Activated CD4-positive, alpha-beta T cell treated with anti-CD3 and anti-CD28 coated beads, Interleukin-2, amount 10 ng/mL, durations not matched to agents 24 days and 14 days (primary cell): ENCODE measurements at regions not wholly inside any gene's neighbourhood (a gene's known extent, or its start where the extent isn't known, plus 50 kb on each side); places are given as distances from the start of the nearest gene placed in this dataset.
"Not testable (repeated sequence)": the region's sequence is repeated elsewhere in the genome, so short reads cannot be mapped to it uniquely, and the experiment has no call there.

Experiments
- DNase-seq: peaks from one replicate; pipeline ENCODE4 v3.0.0; 2022
- H3K27ac Mint-ChIP-seq: one replicate; pipeline ENCODE4 v1.8.0; 2022; ENCODE audit warnings: mild to moderate bottlenecking, mixed read lengths
- H3K27me3 Mint-ChIP-seq: one replicate; pipeline ENCODE4 v1.8.0; 2022; ENCODE audit warnings: mixed read lengths
- H3K36me3 Mint-ChIP-seq: one replicate; pipeline ENCODE4 v1.8.0; 2022; ENCODE audit warnings: low read depth, mild to moderate bottlenecking, mixed read lengths
- H3K4me1 Mint-ChIP-seq: one replicate; pipeline ENCODE4 v1.8.0; 2021; ENCODE audit warnings: mixed read lengths
- H3K4me3 Mint-ChIP-seq: one replicate; pipeline ENCODE4 v1.8.0; 2022; ENCODE audit warnings: mild to moderate bottlenecking, moderate library complexity, mixed read lengths
- H3K9me3 Mint-ChIP-seq: one replicate; pipeline ENCODE4 v1.8.0; 2021; ENCODE audit warnings: mixed read lengths
- intact Hi-C: fragments of 100-400 bp; cut with micrococcal nuclease; formaldehyde crosslinking; loops from one replicate; pipeline ENCODE4 v1.15.1; 2023

- H3K4me3 Mint-ChIP-seq: peak overlapping the region; percentile 66
These were observed 112.8 kb upstream of the PELI2 start for GRCh38 chr14:56005191-56006053.

GRCh38 chr14:56007491-56007890, 110.7 kb upstream of the PELI2 start:
- Mint-ChIP-seq H3K4me1 (peaks cover 25% of the 10 kb centered on the region), H3K27me3 (peaks cover 37% of the 10 kb centered on the region), H3K9me3 (peaks cover 14% of the 10 kb centered on the region)
- H3K27ac Mint-ChIP-seq, H3K4me3 Mint-ChIP-seq, H3K36me3 Mint-ChIP-seq, intact Hi-C loops, DNase-seq: not testable (repeated sequence)

More at GRCh38 chr14:56005191-56006053, 112.8 kb upstream of the PELI2 start:
- DNase-seq: no peak
- Mint-ChIP-seq H3K9me3 (peaks cover 14% of the 10 kb centered on the region), H3K27ac (no peak overlapping the region), H3K4me1 (peaks cover 26% of the 10 kb centered on the region), H3K27me3 (peaks cover 43% of the 10 kb centered on the region), H3K36me3 (no peaks in the 10 kb centered on the region)
- intact Hi-C loops: loop anchor here (2.0 kb wide), 1 partner anchor 113 kb away; the partner anchor contains the start of gene PELI2

DNA sequence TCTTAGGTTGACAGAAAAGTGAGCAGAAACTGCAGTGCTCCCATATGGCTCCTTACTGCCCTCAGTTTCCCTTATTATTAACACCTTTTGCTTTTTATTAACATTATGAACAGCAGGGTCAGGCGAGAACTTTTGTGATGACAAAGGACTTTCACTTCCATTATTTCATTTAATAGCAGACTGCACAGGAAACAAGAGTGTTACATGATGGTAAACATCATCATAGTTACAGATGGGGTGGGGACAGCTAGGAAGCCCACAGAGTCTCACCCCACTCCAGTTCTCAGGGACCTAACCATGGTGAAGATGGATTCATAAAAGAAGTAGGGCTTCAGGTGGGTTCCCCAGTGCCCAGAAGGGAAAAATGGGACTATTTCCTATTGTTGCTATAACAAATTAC, 110.1 kb upstream of the PELI2 start:
- Mint-ChIP-seq H3K36me3 (no peaks in the 10 kb centered on the region), H3K27me3 (peaks cover 41% of the 10 kb centered on the region), H3K27ac (no peak overlapping the region), H3K4me1 (peaks cover 18% of the 10 kb centered on the region), H3K4me3 (no peak overlapping the region), H3K9me3 (peaks cover 14% of the 10 kb centered on the region)
- no peak for DNase-seq
- intact Hi-C loops: no loop called here

- peaks cover 14% of the 10 kb centered on the region for H3K4me1 Mint-ChIP-seq
- H3K27me3 Mint-ChIP-seq: peaks cover 41% of the 10 kb centered on the region
- H3K4me3 Mint-ChIP-seq, H3K36me3 Mint-ChIP-seq, intact Hi-C loops, H3K27ac Mint-ChIP-seq, DNase-seq: not testable (repeated sequence)
- H3K9me3 Mint-ChIP-seq: peaks cover 14% of the 10 kb centered on the region
These were observed 109.5 kb upstream of the PELI2 start for GRCh38 chr14:56008661-56009060.

- Mint-ChIP-seq H3K36me3 (no peaks in the 10 kb centered on the region), H3K27me3 (peaks cover 19% of the 10 kb centered on the region), H3K4me1 (no peaks in the 10 kb centered on the region), H3K9me3 (peaks cover 6% of the 10 kb centered on the region), H3K27ac (no peak overlapping the region), H3K4me3 (no peak overlapping the region)
- DNase-seq: no peak
- intact Hi-C loops: no loop called here
These were observed 94.5 kb upstream of the PELI2 start for GRCh38 chr14:56023661-56024081.

DNA sequence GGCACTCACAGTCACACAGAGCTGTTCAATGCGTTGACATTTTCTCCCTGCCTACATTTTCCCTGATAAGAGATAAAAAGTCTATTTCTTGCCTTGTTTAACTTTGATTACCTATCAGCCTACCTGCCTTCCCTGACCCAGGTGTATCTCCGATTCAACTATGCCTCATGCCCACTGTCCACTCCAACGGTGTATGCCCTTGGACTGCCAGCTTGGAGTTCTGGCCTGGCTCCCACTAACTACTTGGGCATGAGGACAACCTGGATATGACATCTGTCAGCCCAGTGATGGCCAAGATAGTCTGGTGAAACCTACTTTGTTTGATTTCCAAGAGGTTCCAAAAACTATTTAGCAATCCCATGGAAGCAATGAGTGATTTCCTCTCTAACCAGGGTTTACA, 93.0 kb upstream of the PELI2 start:
- H3K4me3 Mint-ChIP-seq: no peak overlapping the region
- no peak for DNase-seq
- no peaks in the 10 kb centered on the region for H3K36me3 Mint-ChIP-seq
- intact Hi-C loops: no loop called here
- H3K4me1 Mint-ChIP-seq: no peaks in the 10 kb centered on the region
- H3K9me3 Mint-ChIP-seq: peaks cover 2% of the 10 kb centered on the region
- no peak overlapping the region for H3K27ac Mint-ChIP-seq
- peaks cover 30% of the 10 kb centered on the region for H3K27me3 Mint-ChIP-seq

DNA sequence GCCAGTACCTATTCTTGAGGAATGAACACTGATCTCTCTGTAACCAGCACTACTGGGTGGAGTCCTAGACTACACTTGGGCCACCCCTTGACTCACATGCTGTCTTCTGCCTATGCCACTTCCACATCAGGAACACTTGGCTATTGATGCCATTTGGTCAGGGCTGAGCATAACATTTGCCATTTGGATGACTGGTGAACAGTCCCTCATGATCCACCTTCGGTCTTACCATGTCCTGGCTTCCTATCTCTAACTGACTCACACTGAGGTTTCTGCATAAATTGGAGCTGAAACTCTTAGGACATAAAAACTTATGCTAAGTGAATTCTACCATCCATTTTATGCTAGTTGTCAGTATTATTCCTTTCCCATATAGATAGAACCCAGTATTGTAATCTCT, 91.7 kb upstream of the PELI2 start:
- no peak for DNase-seq
- no peaks in the 10 kb centered on the region for H3K4me1 Mint-ChIP-seq
- no peak overlapping the region for H3K27ac Mint-ChIP-seq
- H3K36me3 Mint-ChIP-seq: no peaks in the 10 kb centered on the region
- H3K4me3 Mint-ChIP-seq: no peak overlapping the region
- H3K9me3 Mint-ChIP-seq: no peaks in the 10 kb centered on the region
- intact Hi-C loops: no loop called here
- peaks cover 37% of the 10 kb centered on the region for H3K27me3 Mint-ChIP-seq

- Mint-ChIP-seq H3K9me3 (no peaks in the 10 kb centered on the region), H3K27me3 (peaks cover 40% of the 10 kb centered on the region), H3K4me3 (no peak overlapping the region), H3K27ac (no peak overlapping the region), H3K36me3 (no peaks in the 10 kb centered on the region), H3K4me1 (no peaks in the 10 kb centered on the region)
- intact Hi-C loops: no loop called here
- DNase-seq: no peak
These were observed 90.8 kb upstream of the PELI2 start for GRCh38 chr14:56027421-56027820.

DNA sequence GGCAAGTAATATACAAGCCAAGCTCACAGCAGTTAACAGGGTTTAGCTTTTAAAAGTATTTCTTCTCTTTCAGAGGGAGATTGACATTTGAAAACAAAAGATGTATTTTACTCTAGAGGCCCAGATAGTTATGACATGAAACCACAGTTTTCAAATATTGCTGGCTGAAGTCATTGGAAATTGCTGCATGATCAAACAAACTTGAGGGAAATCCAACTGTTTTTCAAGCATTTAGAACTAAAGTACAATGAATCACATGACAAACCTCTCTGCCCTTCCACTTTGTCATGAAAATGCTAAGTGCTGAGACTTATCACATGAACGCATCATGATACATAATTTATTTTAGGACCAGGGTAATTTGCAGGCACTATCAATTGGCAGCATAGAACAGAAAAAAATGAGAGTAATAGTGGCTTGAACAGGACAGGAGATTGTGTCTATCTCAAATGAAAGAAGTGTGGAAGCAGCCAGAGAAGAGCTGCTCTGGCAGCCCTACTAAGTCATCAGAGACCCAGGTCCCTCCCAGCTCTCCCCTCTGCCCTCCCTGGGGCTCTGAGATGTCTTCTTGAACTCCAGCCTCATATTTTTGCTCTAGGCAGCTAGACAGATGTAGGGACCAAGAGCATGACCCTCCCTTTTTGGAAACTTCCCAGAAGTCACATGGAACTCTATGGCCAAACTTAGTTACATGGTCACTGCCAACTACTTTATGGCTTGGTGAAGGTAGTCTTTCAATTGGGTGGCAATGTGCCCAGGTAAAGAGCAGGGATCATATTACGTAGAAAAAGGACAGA, 90.1 kb upstream of the PELI2 start:
- no peaks in the 10 kb centered on the region for H3K36me3 Mint-ChIP-seq
- H3K4me3 Mint-ChIP-seq: no peak overlapping the region
- peaks cover 41% of the 10 kb centered on the region for H3K27me3 Mint-ChIP-seq
- H3K27ac Mint-ChIP-seq: no peak overlapping the region
- no peaks in the 10 kb centered on the region for H3K9me3 Mint-ChIP-seq
- intact Hi-C loops: no loop called here
- H3K4me1 Mint-ChIP-seq: no peaks in the 10 kb centered on the region
- DNase-seq: no peak

- intact Hi-C loops: no loop called here
These were observed 81.9 kb upstream of the PELI2 start for GRCh38 chr14:56036353-56036752.

DNA sequence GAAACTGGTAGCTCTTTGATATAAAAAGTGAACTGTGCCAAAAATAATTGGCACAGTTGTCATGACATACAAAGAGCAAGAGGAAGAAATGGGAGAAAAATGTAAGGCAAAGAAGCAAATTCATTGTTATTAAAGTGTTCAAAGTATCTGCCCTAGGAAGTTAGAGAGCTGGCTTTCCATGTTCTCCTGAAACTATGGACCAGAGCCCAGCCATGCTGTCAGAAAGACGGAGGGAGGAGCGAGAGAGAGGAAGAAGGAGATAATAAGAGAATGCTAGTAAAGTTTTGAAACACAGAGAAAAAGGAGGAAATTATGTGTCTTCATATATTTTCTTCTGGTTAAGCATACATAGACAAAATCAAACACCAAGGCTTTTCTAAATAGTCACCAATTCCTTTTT, 78.1 kb upstream of the PELI2 start:
- Mint-ChIP-seq H3K36me3 (no peaks in the 10 kb centered on the region), H3K4me3 (no peak overlapping the region), H3K9me3 (no peaks in the 10 kb centered on the region), H3K27ac (no peak overlapping the region), H3K27me3 (peaks cover 12% of the 10 kb centered on the region), H3K4me1 (no peaks in the 10 kb centered on the region)
- intact Hi-C loops: no loop called here
- DNase-seq: no peak

More at GRCh38 chr14:56036353-56036752, 81.9 kb upstream of the PELI2 start:
- peaks cover 14% of the 10 kb centered on the region for H3K27me3 Mint-ChIP-seq
- H3K4me3 Mint-ChIP-seq: no peak overlapping the region
- H3K36me3 Mint-ChIP-seq: no peaks in the 10 kb centered on the region
- H3K4me1 Mint-ChIP-seq: no peaks in the 10 kb centered on the region
- no peaks in the 10 kb centered on the region for H3K9me3 Mint-ChIP-seq
- DNase-seq: no peak
- no peak overlapping the region for H3K27ac Mint-ChIP-seq

DNA sequence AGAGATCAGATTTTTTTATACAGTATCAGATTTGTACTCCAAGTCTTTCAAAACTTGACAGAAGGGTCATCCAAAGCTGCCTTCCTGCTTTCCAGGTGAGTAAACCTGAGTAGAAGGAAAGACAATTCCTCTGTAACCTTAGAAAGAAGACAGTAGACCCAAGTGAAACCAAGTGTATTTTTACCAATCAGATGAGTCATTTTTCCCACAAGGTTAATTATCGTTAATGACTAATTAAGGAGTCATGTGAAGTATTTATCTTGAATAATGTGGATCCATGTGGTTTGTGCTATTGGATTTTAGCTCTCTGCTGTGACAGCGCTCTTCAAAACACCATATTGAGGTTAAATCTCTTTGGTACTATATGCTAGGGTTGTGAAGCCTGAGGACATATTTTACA, 74.0 kb upstream of the PELI2 start:
- H3K27ac Mint-ChIP-seq: no peak overlapping the region
- DNase-seq: no peak
- no peaks in the 10 kb centered on the region for H3K9me3 Mint-ChIP-seq
- peaks cover 10% of the 10 kb centered on the region for H3K27me3 Mint-ChIP-seq
- H3K4me3 Mint-ChIP-seq: no peak overlapping the region
- intact Hi-C loops: no loop called here
- no peaks in the 10 kb centered on the region for H3K36me3 Mint-ChIP-seq
- no peaks in the 10 kb centered on the region for H3K4me1 Mint-ChIP-seq

DNA sequence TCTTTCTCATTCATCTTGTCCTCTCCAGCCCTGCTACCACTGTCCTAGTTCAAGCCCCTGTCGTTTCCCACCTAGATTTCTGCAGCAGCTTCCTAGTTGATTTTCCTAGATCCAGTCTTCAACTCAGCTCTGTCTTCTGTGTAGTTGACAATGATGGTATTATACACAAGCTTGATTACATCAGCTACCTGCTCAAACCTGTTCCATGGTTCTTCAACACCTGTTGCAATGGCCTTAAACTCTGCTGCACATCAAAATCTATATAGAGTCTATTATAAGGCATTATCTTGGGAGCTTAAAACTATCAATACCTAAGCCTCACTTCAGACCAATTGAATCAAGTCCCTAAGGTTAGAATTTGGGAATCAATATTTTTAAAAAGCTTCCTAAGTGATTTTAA, 71.7 kb upstream of the PELI2 start:
- Mint-ChIP-seq H3K27me3 (peaks cover 10% of the 10 kb centered on the region), H3K36me3 (no peaks in the 10 kb centered on the region), H3K27ac (no peak overlapping the region), H3K4me1 (no peaks in the 10 kb centered on the region), H3K9me3 (no peaks in the 10 kb centered on the region), H3K4me3 (no peak overlapping the region)
- intact Hi-C loops: no loop called here
- DNase-seq: no peak

DNA sequence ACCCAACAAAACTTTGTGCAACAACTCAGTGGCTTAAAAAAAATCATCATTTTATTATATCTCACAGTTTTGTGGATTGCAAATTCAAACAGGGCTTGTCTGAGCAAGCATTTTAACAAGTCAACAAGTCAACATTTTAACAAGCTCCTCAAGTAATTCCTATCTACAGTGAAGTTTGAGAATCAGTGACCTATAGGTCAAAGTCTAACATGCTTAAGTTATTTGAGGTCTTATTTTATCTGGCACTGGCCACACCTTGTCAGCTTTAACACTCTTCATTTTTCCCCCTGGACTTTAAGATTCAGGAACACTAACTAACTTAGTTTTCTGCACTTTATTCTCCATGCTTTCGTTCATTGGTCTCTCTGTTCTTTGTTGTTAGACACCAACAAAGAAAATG, 71.2 kb upstream of the PELI2 start:
- H3K9me3 Mint-ChIP-seq: no peaks in the 10 kb centered on the region

More for the DNA sequence above, 71.2 kb upstream of the PELI2 start:
- Mint-ChIP-seq H3K27me3 (peaks cover 13% of the 10 kb centered on the region), H3K4me3 (no peak overlapping the region), H3K36me3 (no peaks in the 10 kb centered on the region), H3K4me1 (no peaks in the 10 kb centered on the region), H3K27ac (no peak overlapping the region)
- intact Hi-C loops: no loop called here
- no peak for DNase-seq
